ENCODE measurements at regions not wholly inside any gene's neighbourhood (a gene's known extent, or its start where the extent isn't known, plus 50 kb on each side); places are given as distances from the start of the nearest gene placed in this dataset.

- 71 to 83% (median 80%) methylated on average over 4 of the region's 4 CpGs for WGBS, 5 donors
- no peaks in the 10 kb centered on the region for H3K4me1 ChIP-seq
- TF ChIP-seq POLR2AphosphoS5 (IDR thresholded peaks at IDR 0.05) (no peak), POLR2A (IDR thresholded peaks at IDR 0.05) (no peak), CTCF (IDR thresholded peaks at IDR 0.05 in 8 of 11, conservative IDR thresholded peaks at IDR 0.05 in 3 of 11) (no peak)
- H3K4me3 ChIP-seq, result no peak overlapping the region
- H3K9me3 ChIP-seq, result no peaks in the 10 kb centered on the region
- no peaks in the 10 kb centered on the region for H3K27me3 ChIP-seq (replicated peaks in 1 of 7)
- intact Hi-C loops (cut with DNase I; ENCODE audit: low total_unique reads), result no loop called here
- no peaks in the 10 kb centered on the region for H3K36me3 ChIP-seq
- DNase-seq, result no peak
- H3K27ac ChIP-seq, result no peak overlapping the region
Measured at GRCh38 chr6:23277521-23278179, 708.3 kb downstream of the HDGFL1 start.

GRCh38 chr6:23278180-23278532 lies 708.8 kb downstream of the HDGFL1 start:
- intact Hi-C loops (cut with DNase I; ENCODE audit: low total_unique reads), result no loop called here
- H3K36me3 ChIP-seq, result no peaks in the 10 kb centered on the region
- no peak for DNase-seq
- H3K27me3 ChIP-seq (replicated peaks in 1 of 7), result no peaks in the 10 kb centered on the region
- H3K27ac ChIP-seq, result no peak overlapping the region
- TF ChIP-seq CTCF (IDR thresholded peaks at IDR 0.05 in 8 of 11, conservative IDR thresholded peaks at IDR 0.05 in 3 of 11), result no peak
- TF ChIP-seq POLR2AphosphoS5 (IDR thresholded peaks at IDR 0.05), result no peak
- no peak for TF ChIP-seq POLR2A (IDR thresholded peaks at IDR 0.05)
- 91 to 96% (median 94%) methylated on average over 2 of the region's 2 CpGs for whole genome bisulfite sequencing, 5 donors
- H3K4me1 ChIP-seq, result no peaks in the 10 kb centered on the region
- H3K9me3 ChIP-seq, result no peaks in the 10 kb centered on the region
- H3K4me3 ChIP-seq, result no peak overlapping the region

GRCh38 chr6:23280437-23280836 lies 711.1 kb downstream of the HDGFL1 start:
- intact Hi-C loops (cut with DNase I; ENCODE audit: low total_unique reads), result no loop called here

More at GRCh38 chr6:23280437-23280836, 711.1 kb downstream of the HDGFL1 start:
- no peaks in the 10 kb centered on the region for H3K9me3 ChIP-seq
- H3K36me3 ChIP-seq, result no peaks in the 10 kb centered on the region
- H3K4me3 ChIP-seq, result no peak overlapping the region
- WGBS, 5 donors, result 31 to 67% (median 49%) methylated on average over 2 of the region's 2 CpGs
- H3K27me3 ChIP-seq (replicated peaks in 1 of 7), result no peaks in the 10 kb centered on the region
- TF ChIP-seq POLR2A (IDR thresholded peaks at IDR 0.05) (no peak), CTCF (IDR thresholded peaks at IDR 0.05 in 8 of 11, conservative IDR thresholded peaks at IDR 0.05 in 3 of 11) (no peak)
- DNase-seq, result no peak
- H3K27ac ChIP-seq, result no peak overlapping the region
- no peaks in the 10 kb centered on the region for H3K4me1 ChIP-seq
